MM.1S (cell line): ENCODE measurements at regions not wholly inside any gene's neighbourhood (a gene's known extent, or its start where the extent isn't known, plus 50 kb on each side); places are given as distances from the start of the nearest gene placed in this dataset.
A peak's percentile ranks its signal among the peaks of the same experiment; 100 is the strongest.

Experiments used
- DNase-seq: peaks from one replicate; pipeline ENCODE4 v3.0.0-alpha.2; 2015
- H2AFZ ChIP-seq: fragments of 300-600 bp; sonication (generic); 2 replicates; pipeline ENCODE4 v1.6.0; 2016; ENCODE audit warnings: antibody characterized with exemption, low read length
- H3F3A ChIP-seq: fragments of 300-600 bp; sonication (generic); 2 replicates; pipeline ENCODE4 v1.6.1; 2016; ENCODE audit warnings: mild to moderate bottlenecking, antibody characterized with exemption, low read length, moderate library complexity, mixed read lengths; ENCODE audit not compliant: insufficient read depth
- H3K27ac ChIP-seq: fragments of 300-600 bp; sonication (generic); 2 replicates; pipeline ENCODE4 v1.5.1; 2016; ENCODE audit warnings: mild to moderate bottlenecking, low read length
- H3K27me3 ChIP-seq: fragments of 300-600 bp; sonication (generic); replicated peaks from 2 replicates; pipeline ENCODE4 v1.6.0; 2016; ENCODE audit warnings: low read length; ENCODE audit not compliant: insufficient read depth
- H3K36me3 ChIP-seq: fragments of 300-600 bp; sonication (generic); replicated peaks from 2 replicates; pipeline ENCODE4 v1.6.1; 2016; ENCODE audit warnings: mild to moderate bottlenecking, low read length, mixed read lengths; ENCODE audit not compliant: insufficient read depth
- H3K4me1 ChIP-seq: fragments of 300-600 bp; sonication (generic); 2 replicates; pipeline ENCODE4 v1.6.1; 2016; ENCODE audit warnings: low read length, mixed read lengths
- H3K4me2 ChIP-seq: fragments of 300-600 bp; sonication (generic); 2 replicates; pipeline ENCODE4 v1.6.0; 2016; ENCODE audit warnings: low read depth, low read length
- H3K4me3 ChIP-seq: fragments of 300-600 bp; sonication (generic); 2 replicates; pipeline ENCODE4 v1.5.1; 2016; ENCODE audit warnings: low read length, mixed read lengths
- H3K79me2 ChIP-seq: fragments of 300-600 bp; sonication (generic); 2 replicates; pipeline ENCODE4 v1.6.1; 2016; ENCODE audit warnings: mixed run types, low read length, mixed read lengths
- H3K9ac ChIP-seq: fragments of 300-600 bp; sonication (generic); 2 replicates; pipeline ENCODE4 v1.6.1; 2016; ENCODE audit warnings: low read length, mixed read lengths
- H3K9me2 ChIP-seq: fragments of 300-600 bp; sonication (generic); replicated peaks from 2 replicates; pipeline ENCODE4 v1.6.1; 2016; ENCODE audit warnings: mild to moderate bottlenecking, low read length, mixed read lengths; ENCODE audit not compliant: insufficient read depth
- H3K9me3 ChIP-seq: fragments of 300-600 bp; sonication (generic); replicated peaks from 2 replicates; pipeline ENCODE4 v1.6.1; 2016; ENCODE audit warnings: mild to moderate bottlenecking, low read length, mixed read lengths; ENCODE audit not compliant: insufficient read depth
- H4K20me1 ChIP-seq: fragments of 300-600 bp; sonication (generic); 2 replicates; pipeline ENCODE4 v1.6.1; 2016; ENCODE audit warnings: mild to moderate bottlenecking, low read length, moderate library complexity, mixed read lengths; ENCODE audit not compliant: insufficient read depth
- CTCF ChIP-seq: fragments of 300-600 bp; sonication (generic); IDR thresholded peaks from 2 replicates; pipeline ENCODE4 v1.5.1; 2016; ENCODE audit warnings: antibody characterized with exemption, low read length, mixed read lengths
- EZH2 ChIP-seq: fragments of 300-600 bp; sonication (generic); optimal IDR thresholded peaks from 2 replicates; pipeline ENCODE3; 2017; ENCODE audit warnings: low read depth, mild to moderate bottlenecking, antibody characterized with exemption, low read length, mixed read lengths
- EZH2phosphoT487 ChIP-seq: fragments of 300-600 bp; sonication (generic); IDR thresholded peaks from 2 replicates; pipeline ENCODE4 v1.6.1; 2018; ENCODE audit warnings: antibody characterized with exemption, low read length

GRCh38 chr2:175362331-175362730 lies 180.8 kb upstream of the ATP5MC3 start:
- DNase-seq, result no peak
- TF ChIP-seq CTCF (no peak), EZH2phosphoT487 (no peak), EZH2 (no peak)
- Histone ChIP-seq H3K27me3 (no peaks in the 10 kb centered on the region), H2AFZ (no peak overlapping the region), H3K9ac (no peak overlapping the region), H3K36me3 (no peaks in the 10 kb centered on the region), H3K4me1 (no peaks in the 10 kb centered on the region; the same call in 1 of the 2 replicates), H3K9me2 (no peaks in the 10 kb centered on the region), H3K27ac (no peak overlapping the region), H3F3A (no peaks in the 10 kb centered on the region), H3K9me3 (no peaks in the 10 kb centered on the region), H3K4me3 (no peak overlapping the region), H3K79me2 (no peaks in the 10 kb centered on the region), H4K20me1 (no peaks in the 10 kb centered on the region), H3K4me2 (no peak overlapping the region)

- peak; percentile 43 for DNase-seq
- Histone ChIP-seq H3K9me3 (no peaks in the 10 kb centered on the region), H3K4me3 (no peak overlapping the region), H2AFZ (no peak overlapping the region), H3K4me2 (no peak overlapping the region), H3F3A (no peaks in the 10 kb centered on the region), H4K20me1 (no peaks in the 10 kb centered on the region), H3K9me2 (no peaks in the 10 kb centered on the region), H3K27me3 (no peaks in the 10 kb centered on the region), H3K4me1 (no peaks in the 10 kb centered on the region; the same call in 1 of the 2 replicates), H3K27ac (no peak overlapping the region), H3K36me3 (no peaks in the 10 kb centered on the region), H3K79me2 (no peaks in the 10 kb centered on the region), H3K9ac (no peak overlapping the region)
- TF ChIP-seq CTCF, result no peak
- no peak for TF ChIP-seq EZH2phosphoT487
- no peak for TF ChIP-seq EZH2
These were observed 178.2 kb upstream of the ATP5MC3 start for GRCh38 chr2:175359710-175360109.

GRCh38 chr2:175356901-175357300 lies 175.4 kb upstream of the ATP5MC3 start:
- H3K36me3 ChIP-seq, result no peaks in the 10 kb centered on the region
- no peak overlapping the region for H3K27ac ChIP-seq
- no peaks in the 10 kb centered on the region for H3K27me3 ChIP-seq
- H3K4me3 ChIP-seq, result no peak overlapping the region
- no peaks in the 10 kb centered on the region for H3K9me3 ChIP-seq
- no peaks in the 10 kb centered on the region for H3F3A ChIP-seq
- H3K4me1 ChIP-seq, result no peaks in the 10 kb centered on the region; the same call in 1 of the 2 replicates
- no peaks in the 10 kb centered on the region for H3K9me2 ChIP-seq
- no peak overlapping the region for H3K9ac ChIP-seq
- DNase-seq, result no peak
- no peak overlapping the region for H3K4me2 ChIP-seq
- H4K20me1 ChIP-seq, result no peaks in the 10 kb centered on the region
- TF ChIP-seq CTCF, result no peak
- no peak for TF ChIP-seq EZH2
- no peak for TF ChIP-seq EZH2phosphoT487
- no peak overlapping the region for H2AFZ ChIP-seq
- no peaks in the 10 kb centered on the region for H3K79me2 ChIP-seq
